22Rv1 (cell line): ENCODE measurements at regions not wholly inside any gene's neighbourhood (a gene's known extent, or its start where the extent isn't known, plus 50 kb on each side); places are given as distances from the start of the nearest gene placed in this dataset.

ENCODE experiments used
- CTCF ChIP-seq: fragments of 450-650 bp; IDR thresholded peaks from 2 replicates; pipeline ENCODE4 v1.5.1; 2017; ENCODE audit warnings: mild to moderate bottlenecking
- ZFX ChIP-seq: fragments of 450-650 bp; IDR thresholded peaks from 2 replicates; pipeline ENCODE4 v1.6.1; 2017; ENCODE audit warnings: antibody characterized with exemption, borderline replicate concordance

- TF ChIP-seq CTCF = no peak
- no peak for TF ChIP-seq ZFX
Observed at GRCh38 chr12:24255920-24256665, 306.6 kb upstream of the SOX5 start.
